GM18511 (cell line): ENCODE measurements at regions not wholly inside any gene's neighbourhood (a gene's known extent, or its start where the extent isn't known, plus 50 kb on each side); places are given as distances from the start of the nearest gene placed in this dataset.
A peak's percentile ranks its signal among the peaks of the same experiment; 100 is the strongest.

Source experiments
- ATAC-seq: cut with Tn5 transposase; IDR thresholded peaks from one replicate; pipeline ENCODE4 v1.9.1; 2021; ENCODE audit warnings: mild to moderate bottlenecking, moderate library complexity; ENCODE audit not compliant: unreplicated experiment

- peak; percentile 95 for ATAC-seq
These were observed 51.2 kb upstream of the CDH5 start for GRCh38 chr16:66315210-66315825.

- no peak for ATAC-seq
These were observed 55.2 kb upstream of the CDH5 start for GRCh38 chr16:66311306-66311705.

- ATAC-seq, result no peak
These were observed 57.2 kb upstream of the CDH5 start for GRCh38 chr16:66309215-66309807.

GRCh38 chr16:66308096-66308495 is 58.4 kb upstream of the CDH5 start:
- no peak for ATAC-seq

- ATAC-seq, result no peak
These were observed 59.9 kb upstream of the CDH5 start for GRCh38 chr16:66306366-66307150.

- ATAC-seq, result no peak
These were observed 61.5 kb upstream of the CDH5 start for GRCh38 chr16:66304961-66305360.

GRCh38 chr16:66304151-66304550 is 62.3 kb upstream of the CDH5 start:
- ATAC-seq, result no peak

- ATAC-seq, result no peak
These were observed 66.0 kb upstream of the CDH5 start for GRCh38 chr16:66300501-66300900.

- ATAC-seq, result no peak
These were observed 66.5 kb upstream of the CDH5 start for GRCh38 chr16:66300037-66300436.

GRCh38 chr16:66299349-66299748 is 67.1 kb upstream of the CDH5 start:
- ATAC-seq, result no peak

GRCh38 chr16:66298571-66299120 is 67.8 kb upstream of the CDH5 start:
- ATAC-seq, result no peak

- no peak for ATAC-seq
These were observed 68.5 kb upstream of the CDH5 start for GRCh38 chr16:66298006-66298405.

GRCh38 chr16:66296591-66296990 is 69.9 kb upstream of the CDH5 start:
- no peak for ATAC-seq

- ATAC-seq, result no peak
These were observed 70.5 kb upstream of the CDH5 start for GRCh38 chr16:66295761-66296546.

GRCh38 chr16:66295213-66295612 is 71.3 kb upstream of the CDH5 start:
- ATAC-seq, result no peak

- ATAC-seq, result no peak
These were observed 72.0 kb upstream of the CDH5 start for GRCh38 chr16:66294507-66294906.

GRCh38 chr16:66293932-66294331 is 72.6 kb upstream of the CDH5 start:
- ATAC-seq, result no peak

- no peak for ATAC-seq
These were observed 73.2 kb upstream of the CDH5 start for GRCh38 chr16:66293207-66293735.

- no peak for ATAC-seq
These were observed 74.1 kb upstream of the CDH5 start for GRCh38 chr16:66292241-66292935.

- ATAC-seq, result no peak
These were observed 74.7 kb upstream of the CDH5 start for GRCh38 chr16:66291833-66292232.
